ENCODE measurements at regions not wholly inside any gene's neighbourhood (a gene's known extent, or its start where the extent isn't known, plus 50 kb on each side); places are given as distances from the start of the nearest gene placed in this dataset.

- TF ChIP-seq ATF2 (CRISPR knock-in tag; IDR thresholded peaks at IDR 0.05; ENCODE audit: borderline replicate concordance, low read depth), result no peak
- no peak for TF ChIP-seq ZNF425 (CRISPR knock-in tag; conservative IDR thresholded peaks at IDR 0.05)
- TF ChIP-seq MYBL2 (CRISPR knock-in tag; IDR thresholded peaks at IDR 0.05), result no peak
- TF ChIP-seq FOXP4 (CRISPR knock-in tag; IDR thresholded peaks at IDR 0.05), result no peak
- TF ChIP-seq ZNF263 (CRISPR knock-in tag; IDR thresholded peaks at IDR 0.05; ENCODE audit: low read depth), result no peak
These were observed 484.6 kb upstream of the INTU start (continued) for GRCh38 chr4:127148165-127148564.

- DNase-seq (ENCODE audit: low spot score), result no peak
- Mint-ChIP-seq H3K4me1 (no peaks in the 10 kb centered on the region), H3K27ac (no peak overlapping the region), H3K36me3 (no peaks in the 10 kb centered on the region), H3K27me3 (ENCODE audit: low read depth) (no peaks in the 10 kb centered on the region), H3K4me3 (no peak overlapping the region), H3K9me3 (0 out of 2 replicates have a peak, but pooled peaks cover 2% of the 10 kb centered on the region)
- no peak for ATAC-seq
- TF ChIP-seq ZNF423 (CRISPR knock-in tag; IDR thresholded peaks at IDR 0.05), result no peak
- TF ChIP-seq EMX1 (CRISPR knock-in tag; IDR thresholded peaks at IDR 0.05), result no peak
- TF ChIP-seq IRF1 (CRISPR knock-in tag; IDR thresholded peaks at IDR 0.05), result no peak
- no peak for TF ChIP-seq E2F4 (CRISPR knock-in tag; IDR thresholded peaks at IDR 0.05; ENCODE audit: borderline replicate concordance, low read depth)
- TF ChIP-seq ZSCAN18 (CRISPR knock-in tag; IDR thresholded peaks at IDR 0.05), result no peak
- TF ChIP-seq MAX (CRISPR knock-in tag; IDR thresholded peaks at IDR 0.05), result no peak
- TF ChIP-seq RELA (CRISPR knock-in tag; IDR thresholded peaks at IDR 0.05; ENCODE audit: borderline replicate concordance), result no peak
- TF ChIP-seq ESRRA (CRISPR knock-in tag; IDR thresholded peaks at IDR 0.05; ENCODE audit: borderline replicate concordance), result no peak
- no peak for TF ChIP-seq NR3C1 (CRISPR knock-in tag; conservative IDR thresholded peaks at IDR 0.05; ENCODE audit: low read depth)
- TF ChIP-seq TEAD1 (CRISPR knock-in tag; IDR thresholded peaks at IDR 0.05), result no peak
- TF ChIP-seq ZNF138 (CRISPR knock-in tag; conservative IDR thresholded peaks at IDR 0.05), result no peak
- TF ChIP-seq ZNF219 (CRISPR knock-in tag; IDR thresholded peaks at IDR 0.05; ENCODE audit: borderline replicate concordance), result no peak
- ChIA-PET CTCF (no interaction called here), POLR2A (no interaction called here)
These were observed 483.7 kb upstream of the INTU start for GRCh38 chr4:127149086-127149485.
